Nephron (organoid): ENCODE measurements at regions not wholly inside any gene's neighbourhood (a gene's known extent, or its start where the extent isn't known, plus 50 kb on each side); places are given as distances from the start of the nearest gene placed in this dataset.

Experiments
- H3K27ac Mint-ChIP-seq, 3 experiments: 2 replicates each; pipeline ENCODE4 v1.8.0; 2020; ENCODE audit warnings: mixed read lengths in 3 of 3, mild to moderate bottlenecking in 2 of 3, moderate library complexity in 1 of 3
- H3K27me3 Mint-ChIP-seq: 2 replicates; pipeline ENCODE4 v1.8.0; 2021; ENCODE audit warnings: low read depth, mild to moderate bottlenecking, moderate library complexity, mixed read lengths
- H3K36me3 Mint-ChIP-seq: 2 replicates; pipeline ENCODE4 v1.8.0; 2020; ENCODE audit warnings: low read depth, mixed read lengths
- H3K4me1 Mint-ChIP-seq: 2 replicates; pipeline ENCODE4 v1.8.0; 2020; ENCODE audit warnings: mixed read lengths
- H3K4me3 Mint-ChIP-seq, 3 experiments: 2 replicates each; pipeline ENCODE4 v1.8.0; 2020; ENCODE audit warnings: mild to moderate bottlenecking in 3 of 3, mixed read lengths in 3 of 3, moderate library complexity in 2 of 3
- H3K9me3 Mint-ChIP-seq: 2 replicates; pipeline ENCODE4 v1.8.0; 2020; ENCODE audit warnings: mixed read lengths
- CTCF ChIP-seq, 3 experiments: fragments of 200-600 bp; sonication (generic); IDR thresholded peaks; one replicate each; pipeline ENCODE4 v1.5.0; 2021; ENCODE audit warnings: antibody characterized with exemption in 3 of 3; ENCODE audit not compliant: unreplicated experiment in 3 of 3

- no peaks in the 10 kb centered on the region for H3K36me3 Mint-ChIP-seq
- no peaks in the 10 kb centered on the region for H3K27me3 Mint-ChIP-seq
- TF ChIP-seq CTCF (IDR thresholded peaks at IDR 0.05; ENCODE audit: unreplicated experiment in 3 of 3): no peak
- peaks cover 26% of the 10 kb centered on the region for H3K4me1 Mint-ChIP-seq
- H3K9me3 Mint-ChIP-seq: no peaks in the 10 kb centered on the region
- H3K4me3 Mint-ChIP-seq: no peak overlapping the region
- H3K27ac Mint-ChIP-seq: peak overlapping the region; percentile 44 to 76 (median 71)
Measured at GRCh38 chr11:103798026-103798425, 238.4 kb upstream of the DDI1 start.

GRCh38 chr11:103798446-103798845, 238.0 kb upstream of the DDI1 start:
- Mint-ChIP-seq H3K36me3 (no peaks in the 10 kb centered on the region), H3K9me3 (no peaks in the 10 kb centered on the region), H3K27ac (peak overlapping the region; percentile 25 to 76 (median 71)), H3K27me3 (no peaks in the 10 kb centered on the region), H3K4me1 (peaks cover 26% of the 10 kb centered on the region), H3K4me3 (no peak overlapping the region)
- TF ChIP-seq CTCF (IDR thresholded peaks at IDR 0.05; ENCODE audit: unreplicated experiment in 3 of 3): no peak

GRCh38 chr11:103800406-103801114, 235.9 kb upstream of the DDI1 start:
- TF ChIP-seq CTCF (IDR thresholded peaks at IDR 0.05; ENCODE audit: unreplicated experiment in 3 of 3): no peak
- H3K27ac Mint-ChIP-seq: peak overlapping the region in 2 of 3 experiments; percentile 37 to 38
- H3K9me3 Mint-ChIP-seq: no peaks in the 10 kb centered on the region
- H3K36me3 Mint-ChIP-seq: no peaks in the 10 kb centered on the region
- peaks cover 26% of the 10 kb centered on the region for H3K4me1 Mint-ChIP-seq
- no peak overlapping the region for H3K4me3 Mint-ChIP-seq
- H3K27me3 Mint-ChIP-seq: no peaks in the 10 kb centered on the region

DNA sequence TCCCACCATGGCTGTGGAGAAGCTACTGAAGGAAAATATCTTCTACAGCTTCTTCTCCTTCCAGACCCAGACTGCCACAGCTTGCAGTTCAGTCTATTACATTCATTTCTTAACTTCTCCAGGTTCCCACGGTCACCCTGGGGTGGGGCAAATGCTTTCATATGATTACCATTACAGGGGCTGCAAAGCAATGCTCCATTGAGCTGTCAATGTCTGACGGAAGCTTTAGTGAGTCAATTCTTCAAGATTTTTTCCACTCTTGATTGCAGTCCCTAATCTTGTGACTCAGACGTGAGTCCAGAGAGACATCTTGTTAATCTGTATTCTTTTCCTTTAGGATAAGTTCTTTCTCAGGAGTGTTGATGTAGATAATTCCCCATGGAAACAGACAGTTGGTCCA, 233.4 kb upstream of the DDI1 start:
- peak overlapping the region; percentile 24 to 55 (median 44) for H3K27ac Mint-ChIP-seq
- H3K9me3 Mint-ChIP-seq: no peaks in the 10 kb centered on the region
- H3K27me3 Mint-ChIP-seq: no peaks in the 10 kb centered on the region
- H3K36me3 Mint-ChIP-seq: no peaks in the 10 kb centered on the region
- H3K4me3 Mint-ChIP-seq: no peak overlapping the region
- TF ChIP-seq CTCF (IDR thresholded peaks at IDR 0.05; ENCODE audit: unreplicated experiment in 3 of 3): no peak
- peaks cover 27% of the 10 kb centered on the region for H3K4me1 Mint-ChIP-seq

DNA sequence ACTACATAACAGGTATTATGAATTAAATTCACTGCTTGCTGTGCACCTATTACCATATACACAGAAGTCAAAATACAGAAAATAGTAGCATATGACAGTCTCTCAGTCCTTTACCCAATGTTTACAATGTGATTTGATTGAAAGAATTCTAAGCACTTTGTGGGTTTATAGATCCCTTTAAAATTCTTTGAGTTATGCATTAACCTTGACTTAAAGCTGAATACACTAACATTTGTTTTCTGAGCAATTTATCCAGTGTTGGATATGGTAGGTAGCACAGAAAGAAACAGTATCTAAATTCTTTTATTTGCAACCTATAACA, 230.8 kb upstream of the DDI1 start:
- Mint-ChIP-seq H3K27me3 (no peaks in the 10 kb centered on the region), H3K4me3 (no peak overlapping the region), H3K4me1 (peaks cover 14% of the 10 kb centered on the region), H3K9me3 (no peaks in the 10 kb centered on the region), H3K36me3 (no peaks in the 10 kb centered on the region), H3K27ac (peak overlapping the region; percentile 44 to 78 (median 76))
- TF ChIP-seq CTCF (IDR thresholded peaks at IDR 0.05; ENCODE audit: unreplicated experiment in 3 of 3): no peak
